Osteocyte (in vitro differentiated cells): ENCODE measurements at regions not wholly inside any gene's neighbourhood (a gene's known extent, or its start where the extent isn't known, plus 50 kb on each side); places are given as distances from the start of the nearest gene placed in this dataset.
A peak's percentile ranks its signal among the peaks of the same experiment; 100 is the strongest.

ENCODE experiments used
- DNase-seq: peaks from one replicate; pipeline ENCODE4 v3.0.0; 2021; ENCODE audit warnings: mixed read lengths; ENCODE audit not compliant: unreplicated experiment; ENCODE audit errors: extremely low spot score
- H3K27ac Mint-ChIP-seq: one replicate; pipeline ENCODE4 v1.8.0; 2021; ENCODE audit warnings: mild to moderate bottlenecking, mixed read lengths; ENCODE audit not compliant: unreplicated experiment
- H3K27me3 Mint-ChIP-seq: one replicate; pipeline ENCODE4 v1.8.0; 2021; ENCODE audit warnings: mixed read lengths; ENCODE audit not compliant: unreplicated experiment
- H3K36me3 Mint-ChIP-seq: one replicate; pipeline ENCODE4 v1.8.0; 2021; ENCODE audit warnings: mixed read lengths; ENCODE audit not compliant: unreplicated experiment
- H3K4me1 Mint-ChIP-seq: one replicate; pipeline ENCODE4 v1.8.0; 2021; ENCODE audit warnings: mixed read lengths; ENCODE audit not compliant: unreplicated experiment
- H3K4me3 Mint-ChIP-seq: one replicate; pipeline ENCODE4 v1.8.0; 2021; ENCODE audit warnings: mild to moderate bottlenecking, moderate library complexity, mixed read lengths; ENCODE audit not compliant: unreplicated experiment
- H3K9me3 Mint-ChIP-seq: one replicate; pipeline ENCODE4 v1.8.0; 2021; ENCODE audit warnings: mixed read lengths; ENCODE audit not compliant: unreplicated experiment
- TF ChIP-seq, protein P1 (sequence below): fragments of 200-600 bp; sonication (generic); IDR thresholded peaks from 2 replicates; pipeline ENCODE4 v1.5.0; 2021; ENCODE audit warnings: antibody characterized with exemption, mild to moderate bottlenecking, moderate library complexity

- Mint-ChIP-seq H3K36me3 (no peaks in the 10 kb centered on the region), H3K9me3 (peaks cover 3% of the 10 kb centered on the region), H3K4me1 (peaks cover 36% of the 10 kb centered on the region), H3K27me3 (no peaks in the 10 kb centered on the region), H3K27ac (no peak overlapping the region), H3K4me3 (no peak overlapping the region)
- TF ChIP-seq, protein P1, sequence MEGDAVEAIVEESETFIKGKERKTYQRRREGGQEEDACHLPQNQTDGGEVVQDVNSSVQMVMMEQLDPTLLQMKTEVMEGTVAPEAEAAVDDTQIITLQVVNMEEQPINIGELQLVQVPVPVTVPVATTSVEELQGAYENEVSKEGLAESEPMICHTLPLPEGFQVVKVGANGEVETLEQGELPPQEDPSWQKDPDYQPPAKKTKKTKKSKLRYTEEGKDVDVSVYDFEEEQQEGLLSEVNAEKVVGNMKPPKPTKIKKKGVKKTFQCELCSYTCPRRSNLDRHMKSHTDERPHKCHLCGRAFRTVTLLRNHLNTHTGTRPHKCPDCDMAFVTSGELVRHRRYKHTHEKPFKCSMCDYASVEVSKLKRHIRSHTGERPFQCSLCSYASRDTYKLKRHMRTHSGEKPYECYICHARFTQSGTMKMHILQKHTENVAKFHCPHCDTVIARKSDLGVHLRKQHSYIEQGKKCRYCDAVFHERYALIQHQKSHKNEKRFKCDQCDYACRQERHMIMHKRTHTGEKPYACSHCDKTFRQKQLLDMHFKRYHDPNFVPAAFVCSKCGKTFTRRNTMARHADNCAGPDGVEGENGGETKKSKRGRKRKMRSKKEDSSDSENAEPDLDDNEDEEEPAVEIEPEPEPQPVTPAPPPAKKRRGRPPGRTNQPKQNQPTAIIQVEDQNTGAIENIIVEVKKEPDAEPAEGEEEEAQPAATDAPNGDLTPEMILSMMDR = no peak
- DNase-seq = no peak
Observed at GRCh38 chr19:31664997-31665396, 315.8 kb upstream of the TSHZ3 start.

DNA sequence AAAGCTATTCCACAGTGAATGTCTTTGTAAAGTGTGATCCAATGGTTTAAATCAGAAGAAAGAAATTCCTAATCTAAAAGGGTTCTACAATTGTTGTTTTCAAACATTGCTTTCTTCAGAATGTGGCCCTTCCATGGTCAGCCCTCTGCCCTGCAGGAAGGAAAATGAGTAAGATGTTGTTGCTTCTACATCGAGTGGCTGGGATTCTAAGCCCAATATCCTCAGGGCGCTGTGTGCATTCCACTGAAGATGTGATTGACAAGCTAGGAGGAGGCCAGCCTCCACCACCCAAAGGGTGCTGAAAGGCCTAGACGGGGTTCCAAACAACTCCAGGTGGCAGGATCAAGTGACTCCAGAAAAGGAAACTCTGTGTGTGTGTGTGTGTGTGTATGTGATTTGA is 316.9 kb upstream of the TSHZ3 start:
- DNase-seq = no peak
- H3K9me3 Mint-ChIP-seq = peaks cover 3% of the 10 kb centered on the region
- H3K4me3 Mint-ChIP-seq = no peak overlapping the region
- H3K27ac Mint-ChIP-seq = peak overlapping the region; percentile 27
- TF ChIP-seq, protein P1 = no peak
- peaks cover 35% of the 10 kb centered on the region for H3K4me1 Mint-ChIP-seq
- H3K36me3 Mint-ChIP-seq = no peaks in the 10 kb centered on the region
- H3K27me3 Mint-ChIP-seq = no peaks in the 10 kb centered on the region

DNA sequence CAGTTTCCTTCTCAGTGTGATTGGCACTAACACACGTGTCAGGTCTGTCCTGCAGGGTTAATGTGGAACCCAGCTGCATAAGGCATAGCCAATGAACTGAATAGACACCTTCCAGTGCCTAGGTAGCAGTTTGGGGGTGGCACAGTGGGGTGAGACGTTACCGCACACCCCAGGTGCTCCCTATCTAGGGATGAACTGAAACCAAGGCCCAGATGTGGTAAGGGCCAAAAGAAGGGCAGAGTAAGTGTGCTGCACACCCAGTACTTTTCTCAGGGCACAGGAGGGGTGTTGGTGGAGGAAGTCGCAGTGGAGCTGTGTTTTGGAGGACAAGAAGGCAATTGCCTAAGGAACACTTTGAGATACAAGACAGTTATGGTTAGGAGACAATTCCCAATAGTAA is 317.9 kb upstream of the TSHZ3 start:
- Mint-ChIP-seq H3K4me3 (no peak overlapping the region), H3K9me3 (peaks cover 3% of the 10 kb centered on the region), H3K4me1 (peaks cover 35% of the 10 kb centered on the region), H3K27me3 (no peaks in the 10 kb centered on the region), H3K36me3 (no peaks in the 10 kb centered on the region), H3K27ac (no peak overlapping the region)
- no peak for DNase-seq
- TF ChIP-seq, protein P1 = no peak

- no peaks in the 10 kb centered on the region for H3K27me3 Mint-ChIP-seq
- H3K9me3 Mint-ChIP-seq = peaks cover 3% of the 10 kb centered on the region
- peak overlapping the region; percentile 36 for H3K27ac Mint-ChIP-seq
- H3K36me3 Mint-ChIP-seq = no peaks in the 10 kb centered on the region
- peaks cover 33% of the 10 kb centered on the region for H3K4me1 Mint-ChIP-seq
- H3K4me3 Mint-ChIP-seq = no peak overlapping the region
- DNase-seq = no peak
- TF ChIP-seq, protein P1 = no peak
Observed at GRCh38 chr19:31668921-31669320, 319.7 kb upstream of the TSHZ3 start.

- peaks cover 28% of the 10 kb centered on the region for H3K4me1 Mint-ChIP-seq
- no peaks in the 10 kb centered on the region for H3K27me3 Mint-ChIP-seq
- no peaks in the 10 kb centered on the region for H3K36me3 Mint-ChIP-seq
- no peak overlapping the region for H3K4me3 Mint-ChIP-seq
- no peak for DNase-seq
- no peak overlapping the region for H3K27ac Mint-ChIP-seq
- no peaks in the 10 kb centered on the region for H3K9me3 Mint-ChIP-seq
- TF ChIP-seq, protein P1 = no peak
Observed at GRCh38 chr19:31670931-31671330, 321.7 kb upstream of the TSHZ3 start.
